ENCODE measurements at regions not wholly inside any gene's neighbourhood (a gene's known extent, or its start where the extent isn't known, plus 50 kb on each side); places are given as distances from the start of the nearest gene placed in this dataset.
"Not testable (repeated sequence)": the region's sequence is repeated elsewhere in the genome, so short reads cannot be mapped to it uniquely, and the experiment has no call there.

- Histone ChIP-seq H3K4me3 (ENCODE audit: low read length) (no peak overlapping the region), H3K27me3 (ENCODE audit: control insufficient read depth, insufficient read depth, low read length) (no peaks in the 10 kb centered on the region), H3K9ac (ENCODE audit: low read length) (no peak overlapping the region), H3K4me1 (ENCODE audit: control insufficient read depth, insufficient read depth, low read length) (no peaks in the 10 kb centered on the region), H3K36me3 (ENCODE audit: control insufficient read depth, insufficient read depth, low read length) (no peaks in the 10 kb centered on the region), H3K27ac (ENCODE audit: low read depth, low read length) (no peak overlapping the region)
These were observed 438.5 kb upstream of the B3GAT1 start for GRCh38 chr11:134850566-134850965.

GRCh38 chr11:134849833-134850232 is 437.8 kb upstream of the B3GAT1 start:
- Histone ChIP-seq H3K27me3 (ENCODE audit: control insufficient read depth, insufficient read depth, low read length) (no peaks in the 10 kb centered on the region), H3K4me1 (ENCODE audit: control insufficient read depth, insufficient read depth, low read length) (no peaks in the 10 kb centered on the region), H3K36me3 (ENCODE audit: control insufficient read depth, insufficient read depth, low read length) (no peaks in the 10 kb centered on the region), H3K27ac (ENCODE audit: low read depth, low read length) (no peak overlapping the region), H3K4me3 (ENCODE audit: low read length) (no peak overlapping the region), H3K9ac (ENCODE audit: low read length) (no peak overlapping the region)

GRCh38 chr11:134847083-134847715 is 435.2 kb upstream of the B3GAT1 start:
- Histone ChIP-seq H3K4me1 (ENCODE audit: control insufficient read depth, insufficient read depth, low read length) (no peaks in the 10 kb centered on the region), H3K9ac (ENCODE audit: low read length) (no peak overlapping the region), H3K36me3 (ENCODE audit: control insufficient read depth, insufficient read depth, low read length) (no peaks in the 10 kb centered on the region), H3K4me3 (ENCODE audit: low read length) (no peak overlapping the region), H3K27ac (ENCODE audit: low read depth, low read length) (no peak overlapping the region), H3K27me3 (ENCODE audit: control insufficient read depth, insufficient read depth, low read length) (no peaks in the 10 kb centered on the region)

GRCh38 chr11:134846328-134847082 is 434.5 kb upstream of the B3GAT1 start:
- Histone ChIP-seq H3K36me3 (ENCODE audit: control insufficient read depth, insufficient read depth, low read length) (no peaks in the 10 kb centered on the region), H3K27me3 (ENCODE audit: control insufficient read depth, insufficient read depth, low read length) (no peaks in the 10 kb centered on the region), H3K27ac (ENCODE audit: low read depth, low read length) (no peak overlapping the region), H3K9ac (ENCODE audit: low read length) (no peak overlapping the region), H3K4me1 (ENCODE audit: control insufficient read depth, insufficient read depth, low read length) (no peaks in the 10 kb centered on the region), H3K4me3 (ENCODE audit: low read length) (no peak overlapping the region)

GRCh38 chr11:134845474-134846327 is 433.7 kb upstream of the B3GAT1 start:
- Histone ChIP-seq H3K36me3 (ENCODE audit: control insufficient read depth, insufficient read depth, low read length) (no peaks in the 10 kb centered on the region), H3K4me3 (ENCODE audit: low read length) (no peak overlapping the region), H3K27ac (ENCODE audit: low read depth, low read length) (no peak overlapping the region), H3K4me1 (ENCODE audit: control insufficient read depth, insufficient read depth, low read length) (no peaks in the 10 kb centered on the region), H3K9ac (ENCODE audit: low read length) (no peak overlapping the region), H3K27me3 (ENCODE audit: control insufficient read depth, insufficient read depth, low read length) (peaks cover 3% of the 10 kb centered on the region)

- H3K27ac ChIP-seq (ENCODE audit: low read depth, low read length), result no peak overlapping the region
- H3K36me3 ChIP-seq (ENCODE audit: control insufficient read depth, insufficient read depth, low read length), result no peaks in the 10 kb centered on the region
- H3K27me3 ChIP-seq (ENCODE audit: control insufficient read depth, insufficient read depth, low read length), result peaks cover 4% of the 10 kb centered on the region
- no peak overlapping the region for H3K9ac ChIP-seq (ENCODE audit: low read length)
- no peak overlapping the region for H3K4me3 ChIP-seq (ENCODE audit: low read length)
- no peaks in the 10 kb centered on the region for H3K4me1 ChIP-seq (ENCODE audit: control insufficient read depth, insufficient read depth, low read length)
These were observed 432.8 kb upstream of the B3GAT1 start for GRCh38 chr11:134844838-134845237.

GRCh38 chr11:134843735-134844134 is 431.7 kb upstream of the B3GAT1 start:
- H3K27me3 ChIP-seq (ENCODE audit: control insufficient read depth, insufficient read depth, low read length), result peaks cover 4% of the 10 kb centered on the region
- no peak overlapping the region for H3K9ac ChIP-seq (ENCODE audit: low read length)

GRCh38 chr11:134843020-134843419 is 431.0 kb upstream of the B3GAT1 start:
- H3K4me1 ChIP-seq (ENCODE audit: control insufficient read depth, insufficient read depth, low read length), result no peaks in the 10 kb centered on the region
- no peak overlapping the region for H3K27ac ChIP-seq (ENCODE audit: low read depth, low read length)
- H3K36me3 ChIP-seq (ENCODE audit: control insufficient read depth, insufficient read depth, low read length), result no peaks in the 10 kb centered on the region
- H3K4me3 ChIP-seq (ENCODE audit: low read length), result no peak overlapping the region
- H3K9ac ChIP-seq (ENCODE audit: low read length), result no peak overlapping the region
- peaks cover 4% of the 10 kb centered on the region for H3K27me3 ChIP-seq (ENCODE audit: control insufficient read depth, insufficient read depth, low read length)

More at GRCh38 chr11:134843735-134844134, 431.7 kb upstream of the B3GAT1 start:
- Histone ChIP-seq H3K27ac (ENCODE audit: low read depth, low read length) (no peak overlapping the region), H3K36me3 (ENCODE audit: control insufficient read depth, insufficient read depth, low read length) (no peaks in the 10 kb centered on the region), H3K4me1 (ENCODE audit: control insufficient read depth, insufficient read depth, low read length) (no peaks in the 10 kb centered on the region), H3K4me3 (ENCODE audit: low read length) (no peak overlapping the region)

GRCh38 chr11:134841972-134842371 is 429.9 kb upstream of the B3GAT1 start:
- Histone ChIP-seq H3K27me3 (ENCODE audit: control insufficient read depth, insufficient read depth, low read length) (peaks cover 4% of the 10 kb centered on the region), H3K27ac (ENCODE audit: low read depth, low read length) (no peak overlapping the region), H3K4me1 (ENCODE audit: control insufficient read depth, insufficient read depth, low read length) (no peaks in the 10 kb centered on the region), H3K36me3 (ENCODE audit: control insufficient read depth, insufficient read depth, low read length) (no peaks in the 10 kb centered on the region), H3K9ac (ENCODE audit: low read length) (no peak overlapping the region), H3K4me3 (ENCODE audit: low read length) (no peak overlapping the region)

- H3K4me1 ChIP-seq (ENCODE audit: control insufficient read depth, insufficient read depth, low read length), result no peaks in the 10 kb centered on the region
These were observed 429.4 kb upstream of the B3GAT1 start for GRCh38 chr11:134841411-134841810.

GRCh38 chr11:134840945-134841344 is 428.9 kb upstream of the B3GAT1 start:
- Histone ChIP-seq H3K27me3 (ENCODE audit: control insufficient read depth, insufficient read depth, low read length) (peaks cover 4% of the 10 kb centered on the region), H3K36me3 (ENCODE audit: control insufficient read depth, insufficient read depth, low read length) (no peaks in the 10 kb centered on the region), H3K9ac (ENCODE audit: low read length) (no peak overlapping the region), H3K4me3 (ENCODE audit: low read length) (no peak overlapping the region), H3K4me1 (ENCODE audit: control insufficient read depth, insufficient read depth, low read length) (no peaks in the 10 kb centered on the region), H3K27ac (ENCODE audit: low read depth, low read length) (no peak overlapping the region)

More at GRCh38 chr11:134841411-134841810, 429.4 kb upstream of the B3GAT1 start:
- H3K9ac ChIP-seq (ENCODE audit: low read length), result no peak overlapping the region
- H3K36me3 ChIP-seq (ENCODE audit: control insufficient read depth, insufficient read depth, low read length), result no peaks in the 10 kb centered on the region
- H3K27ac ChIP-seq (ENCODE audit: low read depth, low read length), result no peak overlapping the region
- no peak overlapping the region for H3K4me3 ChIP-seq (ENCODE audit: low read length)
- H3K27me3 ChIP-seq (ENCODE audit: control insufficient read depth, insufficient read depth, low read length), result peaks cover 4% of the 10 kb centered on the region

- not testable (repeated sequence) for H3K27ac ChIP-seq (ENCODE audit: low read depth, low read length); H3K4me1 ChIP-seq (ENCODE audit: control insufficient read depth, insufficient read depth, low read length); H3K36me3 ChIP-seq (ENCODE audit: control insufficient read depth, insufficient read depth, low read length); H3K9ac ChIP-seq (ENCODE audit: low read length); H3K4me3 ChIP-seq (ENCODE audit: low read length); H3K27me3 ChIP-seq (ENCODE audit: control insufficient read depth, insufficient read depth, low read length)
These were observed 428.1 kb upstream of the B3GAT1 start for GRCh38 chr11:134840165-134840564.
